HL-60 (cell line): ENCODE measurements at regions not wholly inside any gene's neighbourhood (a gene's known extent, or its start where the extent isn't known, plus 50 kb on each side); places are given as distances from the start of the nearest gene placed in this dataset.

Source experiments
- DNase-seq, 2 experiments: peaks; one replicate each; pipeline ENCODE4 v3.0.0-alpha.2; 2010 to 2020; ENCODE audit warnings: low read depth in 1 of 2, low spot score in 1 of 2
- H3K27ac ChIP-seq: fragments of 250-450 bp; sonication (Bioruptor Pico); replicated peaks from 2 replicates; pipeline ENCODE4 v1.5.1; 2020; ENCODE audit warnings: mild to moderate bottlenecking, moderate library complexity
- H3K27me3 ChIP-seq: fragments of 250-450 bp; sonication (Bioruptor Pico); 2 replicates; pipeline ENCODE4 v1.5.1; 2021; ENCODE audit warnings: mild to moderate bottlenecking, moderate library complexity; ENCODE audit not compliant: insufficient read depth, poor library complexity, severe bottlenecking
- H3K4me3 ChIP-seq: replicated peaks from 2 replicates; pipeline ENCODE4 v1.5.1; 2011; ENCODE audit warnings: mild to moderate bottlenecking, control low read depth, low read length; ENCODE audit not compliant: insufficient read depth
- CTCF ChIP-seq: IDR thresholded peaks from one replicate; pipeline ENCODE4 v1.5.1; 2011; ENCODE audit warnings: low read length, control low read depth, inconsistent platforms; ENCODE audit not compliant: insufficient read depth
- GABPA ChIP-seq: IDR thresholded peaks from 2 replicates; pipeline ENCODE4 v1.6.1; 2012; ENCODE audit warnings: low read depth
- POLR2AphosphoS5 ChIP-seq: IDR thresholded peaks from 2 replicates; pipeline ENCODE4 v1.6.1; 2012; ENCODE audit warnings: low read depth
- REST ChIP-seq: IDR thresholded peaks from 2 replicates; pipeline ENCODE4 v1.6.1; 2012; ENCODE audit warnings: low read depth; ENCODE audit not compliant: insufficient replicate concordance
- SPI1 ChIP-seq: IDR thresholded peaks from 2 replicates; pipeline ENCODE4 v1.6.1; 2012; ENCODE audit warnings: low read depth, mild to moderate bottlenecking, borderline replicate concordance

- DNase-seq: peak in 1 of 2 experiments; percentile 24
- no peak overlapping the region for H3K27ac ChIP-seq
- TF ChIP-seq GABPA: no peak
- TF ChIP-seq REST: no peak
- no peak for TF ChIP-seq SPI1
- TF ChIP-seq CTCF: no peak
- TF ChIP-seq POLR2AphosphoS5: no peak
- no peak overlapping the region for H3K4me3 ChIP-seq
- H3K27me3 ChIP-seq: no peaks in the 10 kb centered on the region
Observed at GRCh38 chr12:4137015-4137414, 136.5 kb upstream of the CCND2 start.

GRCh38 chr12:4135919-4136605 lies 137.5 kb upstream of the CCND2 start:
- peak; percentile 77 to 81 for DNase-seq
- H3K4me3 ChIP-seq: no peak overlapping the region
- 0 out of 2 replicates have a peak, but pooled peaks have one; percentile 19 for TF ChIP-seq POLR2AphosphoS5
- no peak for TF ChIP-seq GABPA
- TF ChIP-seq REST: no peak
- peak; percentile 92 for TF ChIP-seq SPI1
- no peak for TF ChIP-seq CTCF
- H3K27ac ChIP-seq: peak overlapping the region; percentile 18
- no peaks in the 10 kb centered on the region for H3K27me3 ChIP-seq

GRCh38 chr12:4134448-4135263 lies 138.9 kb upstream of the CCND2 start:
- DNase-seq: no peak
- no peak for TF ChIP-seq REST
- TF ChIP-seq POLR2AphosphoS5: no peak
- no peak for TF ChIP-seq SPI1
- TF ChIP-seq GABPA: no peak
- TF ChIP-seq CTCF: no peak
- Histone ChIP-seq H3K27ac (no peak overlapping the region), H3K4me3 (no peak overlapping the region), H3K27me3 (no peaks in the 10 kb centered on the region)
